HUDEP-2 (cell line): ENCODE measurements at regions not wholly inside any gene's neighbourhood (a gene's known extent, or its start where the extent isn't known, plus 50 kb on each side); places are given as distances from the start of the nearest gene placed in this dataset.
A peak's percentile ranks its signal among the peaks of the same experiment; 100 is the strongest.
"Not testable (repeated sequence)": the region's sequence is repeated elsewhere in the genome, so short reads cannot be mapped to it uniquely, and the experiment has no call there.

Experiments used
- DNase-seq, 76 experiments: peaks; one replicate each; lab custom pipeline; 2025; ENCODE audit not compliant: unreplicated experiment in 76 of 76; lab: John Stamatoyannopoulos, UW

DNA sequence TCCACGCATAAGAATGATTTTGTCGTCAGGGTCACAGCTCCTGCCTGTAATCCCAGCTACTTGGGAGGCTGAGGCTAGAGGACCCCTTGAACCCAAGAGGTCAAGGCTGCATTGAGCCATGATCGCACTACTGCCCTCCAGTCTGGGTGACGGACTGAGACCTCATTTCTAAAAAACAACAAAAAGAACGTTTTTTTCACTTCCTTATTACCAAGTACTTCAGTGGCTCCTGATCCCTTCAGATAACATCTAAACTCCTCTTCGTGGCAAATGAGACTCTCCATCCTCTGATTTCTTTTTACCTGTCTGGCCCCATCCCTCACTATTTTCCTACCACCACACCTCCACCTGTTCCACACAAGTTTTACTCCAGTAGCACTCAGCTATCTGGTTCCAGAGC, 105.4 kb upstream of the TLK1 start:
- DNase-seq = no peak

DNA sequence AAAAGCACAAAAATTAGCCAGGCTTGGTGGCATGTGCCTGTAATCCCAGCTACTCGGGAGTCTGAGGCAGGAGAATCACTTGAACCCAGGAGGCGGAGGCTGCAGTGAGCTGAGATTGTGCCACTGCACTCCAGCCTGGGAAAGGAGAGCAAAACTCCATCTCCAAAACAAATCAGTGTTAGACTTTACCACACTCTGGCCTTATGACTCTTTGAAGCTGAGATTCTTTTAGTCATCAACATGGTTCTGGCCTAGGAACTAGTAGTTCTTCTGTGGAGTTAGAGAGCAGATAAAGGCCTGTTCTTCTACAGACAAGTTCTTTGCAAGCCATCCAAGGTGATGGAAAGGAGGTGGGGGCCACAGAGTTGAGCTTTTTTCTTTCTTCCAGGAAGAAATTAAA, 100.8 kb upstream of the TLK1 start:
- not testable (repeated sequence) for DNase-seq

DNA sequence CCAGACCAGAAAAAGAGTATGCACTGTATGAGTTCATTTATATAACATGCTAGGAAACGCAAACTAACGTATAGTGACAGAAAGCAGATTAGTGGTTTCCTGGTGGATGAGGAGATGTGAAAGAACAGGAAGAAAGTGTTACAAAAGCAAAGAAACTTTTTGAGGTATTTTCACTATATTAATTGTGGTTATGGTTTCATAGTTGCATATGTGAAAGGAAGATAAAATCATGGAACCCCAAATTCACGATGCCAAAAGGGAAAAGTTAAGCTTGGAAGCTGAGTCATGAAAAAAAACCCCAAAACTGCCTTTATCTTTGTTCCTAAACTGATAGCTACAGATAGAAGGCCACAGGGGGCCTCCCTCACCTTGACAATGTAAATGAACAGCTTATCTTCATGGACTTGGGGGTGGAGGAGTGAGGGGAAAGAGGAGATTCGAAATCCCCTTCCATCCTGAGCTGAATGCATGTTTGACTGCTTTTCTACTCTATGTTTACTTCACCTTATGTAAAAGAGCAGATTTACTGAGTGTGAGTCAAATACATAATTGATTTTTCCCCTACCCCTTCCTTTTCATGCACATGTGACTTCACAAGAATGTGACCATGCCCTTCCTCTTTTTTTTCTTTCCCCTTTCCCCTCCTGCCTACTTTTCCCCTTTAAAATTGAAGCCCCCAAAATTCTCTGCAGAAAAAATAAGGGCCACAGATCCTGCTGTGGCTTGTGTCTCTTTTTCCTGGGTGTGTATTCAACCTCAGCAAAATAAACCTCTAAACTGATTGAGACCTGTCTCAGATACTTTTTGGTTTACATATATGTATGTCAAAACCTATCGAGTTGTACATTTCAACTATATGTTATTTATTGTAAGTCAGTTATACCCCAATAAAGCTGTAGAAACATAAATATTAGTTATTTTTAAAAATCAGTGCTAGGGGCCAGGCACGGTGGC, 100.1 kb upstream of the TLK1 start:
- DNase-seq = no peak

DNA sequence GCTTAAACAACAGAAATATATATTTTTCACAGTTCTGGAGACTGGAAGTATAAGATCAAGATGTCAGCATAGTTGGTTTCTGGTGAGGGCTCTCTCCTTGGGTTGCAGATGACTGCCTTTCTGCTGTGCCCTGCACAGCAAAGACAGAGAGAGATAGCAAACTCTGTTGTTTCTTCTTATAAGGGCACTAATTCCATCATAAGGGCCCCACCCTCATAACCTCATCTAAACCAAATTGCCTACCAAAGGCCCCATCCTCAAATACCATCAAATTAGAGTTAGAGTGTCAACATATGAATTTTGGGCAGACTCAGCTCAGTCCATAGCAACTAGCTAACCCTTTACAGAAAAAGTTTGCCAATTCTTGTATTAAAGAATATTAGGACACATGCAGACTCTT, 94.0 kb upstream of the TLK1 start:
- DNase-seq = no peak

GRCh38 chr2:171253900-171254650, 93.4 kb upstream of the TLK1 start:
- no peak for DNase-seq

DNA sequence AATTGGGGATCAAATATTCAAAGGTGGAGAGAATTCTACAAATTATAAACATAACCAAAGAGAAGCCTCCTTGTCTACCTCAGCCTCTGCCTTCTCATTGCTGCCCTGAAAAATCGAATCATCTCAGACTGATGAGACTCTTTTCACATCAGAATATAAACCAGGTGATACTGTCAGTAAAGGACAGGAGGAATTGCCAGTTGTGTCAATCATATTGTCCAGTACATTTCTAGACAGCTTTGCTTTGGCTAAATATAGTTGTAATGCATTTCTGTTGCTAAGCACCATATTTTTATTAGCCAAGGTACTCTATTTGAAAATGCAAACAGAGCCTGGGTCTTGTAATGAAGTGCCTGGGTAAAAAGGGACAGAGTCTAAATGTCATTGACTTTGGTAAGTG, 92.6 kb upstream of the TLK1 start:
- DNase-seq = no peak

- DNase-seq = no peak
These were observed 89.0 kb upstream of the TLK1 start for GRCh38 chr2:171249689-171250088.

GRCh38 chr2:171247741-171248662, 87.3 kb upstream of the TLK1 start:
- peak in 43 of 76 experiments; percentile 4 to 75 (median 33) for DNase-seq

GRCh38 chr2:171244970-171245782, 84.5 kb upstream of the TLK1 start:
- peak in 10 of 76 experiments; percentile 1 to 15 (median 4) for DNase-seq

- DNase-seq = no peak
These were observed 83.8 kb upstream of the TLK1 start for GRCh38 chr2:171244466-171244969.

GRCh38 chr2:171241771-171242170, 81.1 kb upstream of the TLK1 start:
- DNase-seq = no peak

DNA sequence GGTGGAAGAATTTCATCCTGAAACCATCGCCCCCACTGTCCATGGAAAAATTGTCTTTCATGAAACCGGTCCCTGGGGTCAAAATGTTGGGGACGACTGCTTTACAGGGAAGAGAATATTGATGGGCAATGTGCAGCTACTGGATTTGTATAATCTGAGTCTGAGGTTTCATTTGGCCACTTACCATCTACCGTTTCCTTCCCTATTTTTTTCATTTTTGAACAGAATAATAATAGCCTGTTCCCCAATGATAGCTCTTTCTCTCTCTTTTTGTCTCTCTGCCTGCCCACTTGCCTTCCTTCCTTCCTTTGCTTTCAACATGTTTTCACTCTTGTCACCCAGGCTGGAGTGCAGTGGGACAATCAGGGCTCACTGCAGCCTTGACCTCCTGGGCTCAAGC, 78.3 kb upstream of the TLK1 start:
- DNase-seq = no peak

- no peak for DNase-seq
These were observed 77.2 kb upstream of the TLK1 start for GRCh38 chr2:171237751-171238505.

- DNase-seq = no peak
These were observed 74.7 kb upstream of the TLK1 start for GRCh38 chr2:171235262-171235881.

- no peak for DNase-seq
These were observed 69.5 kb upstream of the TLK1 start for GRCh38 chr2:171230176-171230575.

DNA sequence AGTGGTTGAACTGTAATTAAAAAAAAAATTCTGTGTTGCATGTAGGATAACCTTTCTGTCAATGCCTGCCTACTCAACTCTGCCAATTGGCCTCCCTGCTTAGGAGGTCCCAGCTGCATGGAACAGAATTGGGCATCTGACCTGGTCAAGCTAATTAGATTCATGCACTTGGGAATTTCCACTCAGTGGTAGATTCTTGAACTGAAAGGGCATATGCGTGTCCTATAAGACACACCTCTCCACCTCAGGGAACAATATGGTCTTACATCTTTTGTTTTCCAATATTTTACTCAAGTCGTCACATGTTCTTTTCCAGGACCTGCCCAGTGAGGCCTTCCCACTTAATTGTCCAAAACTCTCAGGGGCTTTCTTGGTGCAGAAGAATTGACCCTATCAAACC, 68.1 kb upstream of the TLK1 start:
- DNase-seq = no peak

DNA sequence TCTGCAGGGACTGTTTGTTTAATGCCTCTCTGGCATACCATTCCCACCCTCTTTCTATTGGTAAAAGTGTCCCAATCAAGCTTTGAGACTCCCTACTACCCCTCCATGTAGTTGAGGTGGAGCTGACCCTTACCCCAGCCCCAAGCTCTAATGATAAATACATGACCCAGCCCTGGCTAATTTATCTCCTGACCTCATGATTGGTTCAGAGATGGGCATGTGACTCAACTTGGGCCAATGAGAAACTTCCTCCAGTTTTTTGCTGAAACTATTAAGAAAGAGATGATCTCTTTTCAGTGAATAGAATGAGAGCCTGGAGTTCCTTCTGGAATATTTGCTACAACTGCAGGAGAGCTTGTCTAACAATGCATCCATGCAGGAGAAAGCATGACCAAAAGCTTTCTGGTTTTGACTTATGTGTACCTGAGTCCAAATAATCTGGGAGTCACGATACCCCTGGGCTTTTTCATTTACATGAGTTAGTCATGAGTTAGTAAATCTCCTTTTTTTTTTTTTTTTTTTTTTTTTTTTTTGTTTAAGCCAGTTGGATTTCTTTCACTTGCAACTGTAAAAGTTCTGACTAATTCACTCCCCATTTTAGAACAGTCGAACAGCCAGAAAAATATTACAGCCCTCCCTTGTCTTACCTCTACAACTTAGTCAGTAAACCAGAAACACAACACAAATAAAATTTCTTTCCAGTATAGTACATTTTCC, 66.5 kb upstream of the TLK1 start:
- DNase-seq = no peak

- no peak for DNase-seq
These were observed 65.8 kb upstream of the TLK1 start for GRCh38 chr2:171226461-171226860.
